Activated CD4-positive, alpha-beta T cell treated with anti-CD3 and anti-CD28 coated beads, Interleukin-2, Interleukin-4, amounts not matched to agents 100 ng/mL and 50 ng/mL, durations not matched to agents 16 hours and 8 hours (primary cell): ENCODE measurements at regions not wholly inside any gene's neighbourhood (a gene's known extent, or its start where the extent isn't known, plus 50 kb on each side); places are given as distances from the start of the nearest gene placed in this dataset.

Experiments used
- DNase-seq: peaks from one replicate; pipeline ENCODE4 v3.0.0-alpha.2; 2020; ENCODE audit warnings: low spot score

DNA sequence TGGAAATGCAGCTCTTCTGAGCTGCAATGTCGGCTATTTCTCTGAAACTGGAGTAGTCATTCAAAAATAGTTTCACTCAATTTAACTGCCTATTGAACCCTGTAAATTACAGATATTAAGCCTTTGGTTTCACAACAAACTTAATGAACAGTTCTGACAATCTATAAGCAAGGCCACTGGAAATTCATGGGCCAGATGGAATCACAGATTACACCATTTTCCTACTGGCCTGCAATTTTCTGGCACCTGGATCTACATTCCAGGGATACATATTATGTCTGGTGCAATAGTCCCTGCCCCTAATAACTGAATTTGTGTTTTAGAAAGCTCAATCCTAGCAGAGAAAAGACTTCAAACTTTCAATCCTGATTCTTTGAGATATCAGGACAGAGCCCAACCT is 551.7 kb downstream of the RNF144A start:
- no peak for DNase-seq

DNA sequence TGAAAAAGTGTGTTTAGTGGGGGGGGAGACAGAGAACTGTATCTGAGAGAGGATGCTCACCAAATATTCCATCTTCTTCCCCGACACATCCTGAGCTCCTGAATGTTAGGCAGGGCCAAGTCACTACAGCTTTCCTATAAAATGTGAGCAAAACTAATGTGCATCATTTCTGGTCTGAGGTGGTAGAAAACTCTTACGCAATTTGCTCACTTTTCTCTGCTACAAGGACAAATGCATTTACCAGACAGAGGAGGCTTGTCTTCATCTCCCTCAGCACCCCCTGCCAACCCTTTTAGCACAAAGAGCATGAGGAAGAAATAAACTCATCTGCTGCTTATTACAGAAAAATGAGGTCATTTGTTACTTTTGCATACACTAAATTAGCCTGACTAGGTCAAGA is 554.0 kb downstream of the RNF144A start:
- no peak for DNase-seq

DNA sequence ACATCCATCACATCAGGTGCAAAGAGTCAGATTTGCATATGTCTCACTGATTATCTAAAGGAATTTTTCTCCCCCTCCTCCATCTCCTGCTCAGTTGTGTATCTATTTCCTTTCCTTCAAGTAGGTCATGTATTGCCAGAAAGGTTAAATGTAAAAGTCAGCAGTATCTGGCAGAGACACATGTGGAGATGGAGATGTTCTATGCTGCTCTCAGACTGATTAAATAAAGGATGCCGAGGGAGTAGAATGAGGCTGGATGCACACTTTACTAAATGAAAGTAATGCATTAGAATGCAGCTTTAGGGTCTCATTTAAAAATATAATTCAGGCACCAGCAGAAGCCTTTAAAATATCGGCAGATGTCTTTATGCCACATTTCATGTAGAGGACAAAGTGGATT is 555.3 kb downstream of the RNF144A start:
- DNase-seq: no peak

DNA sequence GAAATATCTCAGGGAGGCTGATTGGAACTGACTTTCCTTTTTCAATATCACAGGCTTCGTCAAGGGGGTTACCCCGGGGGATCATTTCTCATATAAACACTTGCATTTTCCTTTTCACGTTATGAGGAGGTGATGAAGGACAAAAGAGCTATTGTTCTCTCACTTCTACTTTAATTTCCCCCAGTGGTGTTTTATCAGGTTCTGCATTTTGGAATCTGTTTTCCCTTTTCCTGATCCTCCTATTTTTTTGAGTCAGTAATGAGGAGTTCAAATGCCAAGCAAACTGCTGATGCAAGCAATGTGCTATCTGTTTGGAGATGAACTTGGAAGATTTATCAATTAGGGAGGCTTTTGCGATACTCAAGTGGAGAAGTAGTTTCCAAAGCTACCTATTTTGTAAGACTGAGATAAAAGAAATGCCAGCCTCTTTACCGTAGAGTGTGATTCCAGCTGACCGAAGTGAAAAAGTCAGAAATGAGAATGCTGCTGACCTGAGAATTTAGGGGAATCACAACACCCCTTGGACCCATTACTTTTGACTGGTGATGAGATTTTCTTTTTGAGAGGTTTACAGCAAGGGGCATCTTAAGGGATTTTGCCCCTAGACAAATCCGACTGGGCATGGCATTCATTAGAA is 556.0 kb downstream of the RNF144A start:
- DNase-seq: no peak

DNA sequence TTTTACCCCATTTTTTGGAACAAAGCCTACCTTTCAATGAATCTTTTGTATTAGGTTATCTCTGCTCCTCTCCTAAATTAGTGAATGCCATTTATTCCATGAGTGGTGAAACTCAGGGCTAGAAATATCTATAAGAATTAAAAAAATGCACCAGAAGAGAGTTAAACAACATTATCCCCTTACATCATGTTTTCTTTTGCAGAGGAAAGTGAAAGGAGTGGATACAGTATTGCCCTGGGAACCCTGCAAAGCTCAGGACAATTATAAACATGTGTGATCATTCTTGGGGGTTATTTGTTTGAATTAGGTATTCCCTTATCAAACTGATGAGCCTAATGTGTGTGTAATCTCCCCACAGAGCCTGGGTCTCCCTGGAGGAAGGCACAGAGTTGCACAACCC is 559.2 kb downstream of the RNF144A start:
- DNase-seq: no peak

DNA sequence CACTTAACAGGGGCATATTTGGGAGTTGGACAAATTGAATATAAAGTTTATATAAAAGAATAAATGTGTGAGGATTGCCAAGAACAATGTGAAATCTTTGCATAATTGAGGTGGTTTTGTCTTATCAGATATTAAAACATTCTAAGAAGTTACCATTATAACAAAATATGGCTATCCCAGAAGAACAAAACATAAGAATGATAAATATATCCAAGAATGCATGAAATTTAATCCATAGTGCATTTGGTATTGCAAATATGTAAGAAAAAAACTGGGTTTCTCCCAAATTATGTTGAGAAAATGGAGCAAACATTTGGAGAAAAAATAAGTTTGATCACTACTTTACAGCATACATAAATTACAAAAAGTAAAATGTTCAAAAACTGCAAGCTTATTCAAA is 562.4 kb downstream of the RNF144A start:
- no peak for DNase-seq

DNA sequence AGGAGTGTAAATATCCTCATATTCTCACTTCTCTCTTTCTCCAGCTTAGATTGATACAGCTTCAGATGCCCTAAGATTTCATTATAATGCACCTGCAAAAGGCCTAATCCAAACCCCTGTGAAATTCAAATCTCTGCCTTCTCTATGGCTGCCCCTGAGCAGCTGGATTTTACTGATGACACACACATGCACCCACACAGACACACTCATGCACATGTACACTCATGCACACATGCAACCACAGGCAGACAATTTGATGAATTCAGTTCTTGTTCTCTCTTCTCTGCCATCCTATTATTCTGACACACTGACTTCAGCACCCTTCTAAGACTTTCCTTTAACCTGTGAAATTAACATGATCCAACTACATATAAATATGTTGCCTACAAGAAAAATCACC is 563.2 kb downstream of the RNF144A start:
- no peak for DNase-seq

DNA sequence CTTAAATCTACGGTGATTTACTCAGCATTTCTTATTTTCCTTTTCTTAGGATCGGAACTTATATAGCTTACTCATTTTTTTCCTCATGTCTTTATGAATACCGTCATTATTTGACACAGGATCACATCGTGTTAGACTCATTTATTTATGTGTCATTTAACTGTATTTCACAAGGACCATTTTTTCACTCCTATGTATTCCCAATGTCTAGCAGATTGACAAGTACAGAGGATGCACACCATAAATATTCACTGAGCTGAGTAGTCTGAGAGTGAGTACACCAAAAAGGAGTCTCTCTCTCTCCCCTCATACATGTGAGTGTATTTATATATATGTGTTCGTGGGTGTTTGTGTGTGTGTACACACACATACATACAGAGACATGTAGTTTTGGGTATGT is 573.5 kb downstream of the RNF144A start:
- DNase-seq: no peak

DNA sequence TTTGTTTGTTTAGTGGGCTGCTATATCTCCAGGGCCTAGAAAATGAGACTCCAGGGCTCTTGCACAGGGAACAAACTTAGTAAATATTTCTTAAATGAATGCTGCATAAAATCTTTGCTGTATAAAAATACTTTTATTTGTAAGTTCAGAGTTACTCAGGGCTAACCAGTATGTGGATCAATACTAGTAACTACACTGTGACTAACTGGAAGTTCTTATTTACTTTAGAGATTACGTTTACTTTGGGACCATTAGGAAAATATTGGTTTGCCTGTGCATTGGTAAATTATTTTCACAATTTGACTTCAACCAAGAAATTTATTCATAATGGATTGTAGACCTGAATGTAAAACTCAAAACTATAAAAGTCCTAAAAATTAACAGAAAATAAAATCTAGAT is 575.5 kb downstream of the RNF144A start:
- no peak for DNase-seq

DNA sequence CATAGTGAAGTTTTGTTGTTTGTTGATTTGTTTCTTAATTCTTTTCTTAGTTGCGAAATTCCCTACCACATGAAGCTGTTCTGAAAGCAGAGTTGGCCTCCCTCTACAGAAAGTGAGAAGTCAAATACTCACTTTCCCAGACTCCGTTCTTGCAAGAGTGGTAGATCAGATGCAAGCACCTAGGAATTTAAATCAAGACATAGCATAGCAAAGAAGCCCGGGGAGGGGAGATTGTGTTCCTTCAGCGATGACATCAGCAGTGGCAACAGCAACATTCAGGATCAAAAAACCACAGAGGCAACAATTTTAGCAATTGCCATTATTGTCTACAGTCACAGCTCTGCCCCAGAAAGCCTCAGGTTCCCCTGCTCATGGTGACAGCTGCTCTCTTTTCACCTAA is 580.0 kb downstream of the RNF144A start:
- peak; percentile 15 for DNase-seq

DNA sequence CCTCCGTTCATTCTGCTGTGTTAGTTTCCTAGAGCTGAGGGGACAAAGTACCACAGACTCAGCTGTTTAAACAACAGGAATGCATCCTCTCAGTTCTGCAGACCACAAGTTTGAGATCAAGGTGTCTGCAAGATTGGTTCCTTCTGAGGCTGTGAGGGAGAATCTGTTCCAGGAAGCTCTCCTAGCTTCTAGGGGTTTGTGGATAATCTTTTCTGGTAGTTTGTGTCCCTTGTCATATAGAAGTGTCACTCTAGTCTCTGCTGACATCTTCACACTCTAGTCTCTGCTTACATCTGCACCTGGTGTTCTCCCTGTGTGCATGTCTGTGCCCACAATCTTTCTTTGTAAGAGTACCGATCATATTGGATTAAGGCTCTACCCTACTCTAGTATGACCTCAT is 581.8 kb downstream of the RNF144A start:
- no peak for DNase-seq

DNA sequence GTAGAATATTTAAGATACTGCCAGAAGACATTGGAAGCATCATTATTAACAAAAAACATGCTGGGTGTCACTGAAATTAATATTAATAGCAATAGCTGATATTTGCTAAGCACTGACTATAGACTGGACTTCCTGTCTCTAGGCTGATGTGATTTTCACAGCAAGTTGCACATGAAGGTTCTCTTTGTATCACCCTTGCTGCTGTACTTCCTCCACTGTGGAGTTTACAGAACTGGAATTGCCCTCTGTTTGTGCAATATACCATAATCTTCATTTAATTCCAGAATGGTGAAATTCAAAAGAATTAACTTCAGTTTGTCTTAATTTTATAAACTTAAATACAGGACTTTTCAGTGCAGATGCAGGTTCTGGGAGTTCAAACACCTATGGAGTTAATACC is 585.1 kb downstream of the RNF144A start:
- no peak for DNase-seq

DNA sequence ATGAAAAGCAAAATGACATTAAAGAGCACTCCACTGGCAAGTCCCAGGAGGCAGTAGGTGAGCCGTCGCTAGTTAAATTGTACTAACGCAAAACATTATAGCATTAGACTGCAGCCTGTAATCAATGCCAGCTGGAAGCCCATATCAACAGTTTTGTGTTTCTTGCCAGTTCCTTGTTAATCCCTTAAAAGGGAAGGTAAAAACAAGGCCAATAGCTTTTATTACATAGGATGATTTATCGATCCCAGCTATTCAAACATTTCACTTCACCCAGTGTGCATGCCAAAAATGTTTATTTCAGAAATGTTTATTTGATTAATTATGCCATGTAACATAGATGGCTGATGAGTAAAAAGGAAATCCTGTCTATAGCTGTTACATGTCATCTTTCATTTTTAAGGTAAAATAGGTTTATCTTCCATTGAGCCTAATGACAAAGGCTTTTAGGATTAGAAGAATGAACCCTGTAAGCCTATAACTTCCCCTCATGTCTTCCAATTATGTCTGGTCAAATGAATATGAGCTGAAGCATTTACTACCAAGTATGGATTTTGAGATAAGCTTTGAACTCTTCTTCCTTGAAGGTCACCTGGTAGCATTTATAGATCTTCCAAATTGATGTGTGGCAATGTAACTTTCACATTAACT is 591.2 kb downstream of the RNF144A start:
- no peak for DNase-seq

DNA sequence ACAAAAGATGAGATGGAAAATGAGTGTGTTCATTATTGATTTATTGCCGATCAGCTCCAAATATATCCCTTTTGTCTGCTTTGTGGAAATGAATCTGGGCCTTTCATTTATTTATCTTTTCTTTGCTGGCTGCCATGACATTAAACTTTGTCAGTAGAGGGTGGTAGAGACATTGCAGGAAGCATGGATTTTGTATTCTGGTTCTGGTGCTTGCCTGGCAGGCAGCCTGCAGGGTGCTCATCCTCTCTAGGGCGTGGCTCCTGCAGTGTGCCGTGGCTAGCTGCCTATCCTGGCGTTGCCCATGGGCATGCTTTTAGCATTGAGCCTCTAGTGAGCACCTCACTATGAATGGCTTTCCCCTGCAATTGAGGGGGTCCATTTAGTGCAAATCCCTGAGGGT is 593.1 kb downstream of the RNF144A start:
- no peak for DNase-seq

DNA sequence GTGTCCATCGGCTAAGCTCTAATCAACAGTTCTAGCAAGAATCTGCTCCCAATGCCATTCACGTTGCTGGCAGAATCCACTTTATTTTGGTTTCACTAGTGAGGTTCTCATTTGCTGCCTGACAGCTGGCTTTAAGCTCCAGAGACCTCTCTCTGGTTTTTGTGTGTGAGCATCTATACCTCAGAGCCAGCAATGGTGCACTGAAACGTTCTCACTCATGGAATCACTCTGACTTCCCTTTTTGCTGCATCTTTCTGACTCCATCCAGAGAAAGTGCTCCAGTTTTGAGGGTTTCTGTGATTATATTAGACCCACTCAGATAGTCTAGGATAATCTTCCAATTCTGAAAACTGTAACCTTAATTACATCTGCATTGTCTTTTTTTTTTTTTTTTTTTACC is 596.6 kb downstream of the RNF144A start:
- no peak for DNase-seq

DNA sequence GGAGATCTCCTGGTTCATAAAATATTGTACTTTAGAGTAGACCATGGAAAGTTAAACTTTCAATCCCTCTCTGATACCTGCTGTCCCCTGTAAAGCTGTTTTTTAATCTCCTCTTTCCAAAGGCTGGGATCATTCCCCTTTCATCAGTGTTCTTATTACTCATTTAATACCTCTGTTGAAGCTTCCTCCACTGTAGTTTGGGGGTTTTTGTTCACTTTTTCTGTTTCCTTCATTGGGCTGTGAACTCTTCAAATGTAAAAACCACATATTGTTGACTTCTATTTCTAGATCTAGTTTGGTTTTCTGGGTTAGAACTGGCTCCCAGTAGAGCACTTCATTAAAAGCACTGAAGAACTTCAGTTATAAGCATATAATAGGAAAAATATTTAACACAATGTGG is 598.1 kb downstream of the RNF144A start:
- no peak for DNase-seq

DNA sequence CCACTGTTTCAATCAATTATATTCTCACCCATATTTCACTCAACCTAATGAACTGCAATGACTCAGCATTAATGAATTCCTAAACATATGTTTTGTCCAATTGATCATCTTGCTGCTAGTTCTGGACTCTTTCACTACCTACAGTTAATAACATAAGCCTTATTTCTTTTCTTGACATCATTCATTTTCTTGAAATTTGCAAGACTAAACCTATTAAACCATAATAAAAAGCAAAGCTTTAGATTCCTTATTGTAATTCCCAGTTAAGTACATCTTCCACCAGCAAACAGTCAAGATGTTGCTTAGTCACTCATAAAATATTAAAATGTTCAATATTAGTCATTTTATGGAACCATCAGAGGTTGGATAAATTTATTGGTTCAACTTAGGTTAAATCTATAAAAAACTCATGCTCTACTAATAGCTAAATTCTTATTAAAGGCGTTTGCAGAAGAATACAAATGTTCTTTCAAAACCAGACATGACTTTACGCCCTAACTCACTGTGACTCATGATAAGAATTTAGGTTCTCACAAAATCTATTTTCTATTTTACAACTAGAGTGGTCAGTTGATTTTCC is 599.4 kb downstream of the RNF144A start:
- no peak for DNase-seq

DNA sequence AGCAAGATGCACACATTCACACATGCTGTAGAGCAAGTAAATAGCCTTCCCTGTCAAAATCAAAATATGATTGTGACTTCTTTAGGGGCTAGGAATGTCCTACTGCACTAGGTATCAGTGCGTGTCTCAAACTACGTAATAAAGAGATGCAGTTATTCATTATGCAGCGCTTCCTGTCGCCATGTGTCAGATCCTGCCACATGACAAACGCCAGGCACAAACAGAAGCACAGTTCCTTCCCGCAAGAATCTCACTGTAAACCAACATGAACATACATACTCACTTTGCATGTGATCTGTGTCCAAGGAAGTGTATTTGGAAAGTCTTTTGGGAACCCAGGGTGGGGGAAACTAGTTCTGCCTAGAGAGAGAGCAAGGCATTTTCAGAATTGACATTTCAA is 599.9 kb downstream of the RNF144A start:
- DNase-seq: peak; percentile 35

DNA sequence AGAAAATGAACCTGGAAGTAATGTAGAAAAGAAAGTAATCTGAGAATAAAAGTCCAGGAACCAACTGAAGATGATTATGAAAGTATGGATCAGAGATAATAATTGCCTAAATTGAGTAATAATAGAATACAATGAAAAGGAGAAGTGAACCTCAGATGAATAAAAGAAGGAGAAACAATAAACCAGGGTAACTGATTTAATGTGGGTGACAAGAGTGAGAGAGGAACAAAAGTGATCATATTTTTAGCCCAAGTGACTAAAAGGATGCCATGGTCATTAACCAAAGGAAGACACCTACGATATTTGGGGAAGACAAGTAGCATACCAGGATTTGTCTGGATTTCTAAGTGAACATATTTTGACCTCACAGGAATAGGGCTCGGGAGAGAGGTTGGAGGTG is 600.6 kb downstream of the RNF144A start:
- no peak for DNase-seq

DNA sequence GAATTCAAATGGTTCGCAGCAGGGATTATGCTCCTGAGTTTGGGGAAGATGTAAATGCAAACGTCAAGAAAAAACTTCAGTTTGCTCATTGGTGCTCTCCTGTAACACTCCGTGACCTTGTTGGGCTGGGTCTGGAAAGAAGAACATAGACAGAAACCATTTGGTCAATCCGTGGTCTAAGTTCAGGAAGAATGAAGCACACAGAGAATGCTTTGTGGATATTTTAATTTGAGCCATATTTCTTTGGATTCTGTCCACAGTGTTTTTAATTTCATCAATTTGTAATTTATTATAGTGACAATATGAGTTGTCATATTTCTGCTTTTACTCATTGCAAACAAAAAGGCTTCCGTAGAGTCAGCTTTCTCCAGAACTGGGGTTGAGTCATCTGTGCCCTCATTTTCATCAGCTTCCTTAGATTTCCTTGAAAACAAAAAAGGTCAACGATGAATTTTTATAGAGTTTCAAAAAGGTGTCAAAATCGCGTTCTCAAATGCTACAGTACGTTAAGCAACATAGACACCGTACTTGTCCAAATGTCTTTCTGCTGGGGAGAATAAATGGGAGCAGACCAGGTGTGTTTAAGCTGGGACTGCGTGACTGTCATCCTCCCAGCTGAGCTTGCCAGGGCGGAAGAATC is 606.4 kb downstream of the RNF144A start:
- DNase-seq: peak; percentile 64

DNA sequence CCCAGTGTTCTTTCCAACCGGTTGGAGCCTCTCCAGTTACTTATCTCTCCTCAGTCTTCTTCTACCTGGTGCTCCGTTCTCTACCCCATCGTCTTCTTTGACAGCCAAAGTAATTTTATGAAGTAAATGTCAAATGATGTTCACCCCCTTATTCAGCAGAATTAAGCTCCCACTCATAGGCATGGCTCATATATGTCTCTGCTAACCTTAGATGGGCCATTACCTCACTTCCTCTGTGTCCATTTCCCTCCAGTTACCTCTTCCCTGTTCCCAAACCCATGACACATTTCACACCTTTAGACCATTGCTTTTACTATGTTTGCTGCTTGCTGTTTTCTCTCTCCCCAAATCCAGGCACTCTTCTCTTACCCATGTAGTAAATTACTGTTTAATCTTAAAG is 607.0 kb downstream of the RNF144A start:
- no peak for DNase-seq

DNA sequence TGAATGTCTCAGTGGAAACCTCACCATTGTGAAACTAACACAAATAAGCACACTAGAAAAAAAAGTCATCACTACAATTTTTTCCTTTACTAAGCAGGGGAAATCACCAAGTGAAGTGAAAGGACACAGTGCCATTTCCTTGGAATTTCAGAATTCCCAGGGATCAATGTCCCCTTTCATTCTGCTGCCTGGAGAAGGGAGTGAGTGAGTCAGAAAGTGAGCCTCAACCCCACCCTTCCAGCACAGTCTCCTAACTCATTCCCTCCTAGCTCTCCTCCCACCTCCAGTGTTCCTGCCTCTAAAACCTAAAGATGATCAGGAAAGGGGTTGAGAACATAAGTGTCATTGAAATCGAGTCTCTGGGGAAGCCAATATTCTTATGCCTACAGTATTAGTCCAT is 608.5 kb downstream of the RNF144A start:
- no peak for DNase-seq

DNA sequence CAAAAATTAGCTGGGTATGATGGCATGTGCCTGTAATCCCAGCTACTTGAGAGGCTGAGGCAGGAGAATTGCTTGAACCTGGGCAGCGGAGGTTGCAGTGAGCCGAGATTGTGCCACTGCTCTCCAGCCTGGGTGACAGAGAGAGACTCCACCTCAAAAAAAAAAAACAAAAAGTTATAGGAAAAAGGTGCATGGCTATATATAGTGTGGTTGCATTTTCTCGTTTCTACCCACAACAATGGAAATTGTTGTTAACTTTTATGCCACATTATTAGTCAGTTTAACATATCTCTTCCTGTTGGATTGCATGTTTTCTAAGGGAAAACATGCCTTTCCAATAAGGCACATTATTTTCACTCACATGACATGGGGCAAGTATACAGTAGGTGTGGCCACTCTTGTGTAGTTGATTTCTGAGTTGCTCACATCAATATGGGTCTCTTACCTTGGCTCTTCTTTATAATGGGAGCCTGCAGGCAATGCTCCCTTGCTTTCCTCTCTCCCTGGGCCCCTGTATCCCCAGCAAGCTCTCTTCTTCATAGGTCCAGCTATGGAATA is 610.0 kb downstream of the RNF144A start:
- DNase-seq: no peak
